ENCODE measurements at regions not wholly inside any gene's neighbourhood (a gene's known extent, or its start where the extent isn't known, plus 50 kb on each side); places are given as distances from the start of the nearest gene placed in this dataset.

- intact Hi-C loops (cut with DNase I), result no loop called here
- WGBS, result 95% methylated on average over 3 of the region's 3 CpGs
- no peaks in the 10 kb centered on the region for H3K9me3 ChIP-seq
- no peak overlapping the region for H3K27ac ChIP-seq
- peaks cover 35 to 52% of the 10 kb centered on the region in 2 donors for H3K36me3 ChIP-seq
- DNase-seq (ENCODE audit: low spot score), result no peak
- H3K27me3 ChIP-seq (replicated peaks; ENCODE audit: insufficient read depth), result no peaks in the 10 kb centered on the region
- TF ChIP-seq POLR2A (IDR thresholded peaks at IDR 0.05), result no peak
- TF ChIP-seq, protein P1, sequence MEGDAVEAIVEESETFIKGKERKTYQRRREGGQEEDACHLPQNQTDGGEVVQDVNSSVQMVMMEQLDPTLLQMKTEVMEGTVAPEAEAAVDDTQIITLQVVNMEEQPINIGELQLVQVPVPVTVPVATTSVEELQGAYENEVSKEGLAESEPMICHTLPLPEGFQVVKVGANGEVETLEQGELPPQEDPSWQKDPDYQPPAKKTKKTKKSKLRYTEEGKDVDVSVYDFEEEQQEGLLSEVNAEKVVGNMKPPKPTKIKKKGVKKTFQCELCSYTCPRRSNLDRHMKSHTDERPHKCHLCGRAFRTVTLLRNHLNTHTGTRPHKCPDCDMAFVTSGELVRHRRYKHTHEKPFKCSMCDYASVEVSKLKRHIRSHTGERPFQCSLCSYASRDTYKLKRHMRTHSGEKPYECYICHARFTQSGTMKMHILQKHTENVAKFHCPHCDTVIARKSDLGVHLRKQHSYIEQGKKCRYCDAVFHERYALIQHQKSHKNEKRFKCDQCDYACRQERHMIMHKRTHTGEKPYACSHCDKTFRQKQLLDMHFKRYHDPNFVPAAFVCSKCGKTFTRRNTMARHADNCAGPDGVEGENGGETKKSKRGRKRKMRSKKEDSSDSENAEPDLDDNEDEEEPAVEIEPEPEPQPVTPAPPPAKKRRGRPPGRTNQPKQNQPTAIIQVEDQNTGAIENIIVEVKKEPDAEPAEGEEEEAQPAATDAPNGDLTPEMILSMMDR (IDR thresholded peaks at IDR 0.05), result no peak
- TF ChIP-seq POLR2AphosphoS5 (IDR thresholded peaks at IDR 0.05), result no peak
- H3K4me3 ChIP-seq, result no peak overlapping the region
- no peaks in the 10 kb centered on the region for H3K4me1 ChIP-seq (replicated peaks)
Measured at GRCh38 chr19:5213667-5214066, 126.9 kb downstream of the PTPRS start.

DNA sequence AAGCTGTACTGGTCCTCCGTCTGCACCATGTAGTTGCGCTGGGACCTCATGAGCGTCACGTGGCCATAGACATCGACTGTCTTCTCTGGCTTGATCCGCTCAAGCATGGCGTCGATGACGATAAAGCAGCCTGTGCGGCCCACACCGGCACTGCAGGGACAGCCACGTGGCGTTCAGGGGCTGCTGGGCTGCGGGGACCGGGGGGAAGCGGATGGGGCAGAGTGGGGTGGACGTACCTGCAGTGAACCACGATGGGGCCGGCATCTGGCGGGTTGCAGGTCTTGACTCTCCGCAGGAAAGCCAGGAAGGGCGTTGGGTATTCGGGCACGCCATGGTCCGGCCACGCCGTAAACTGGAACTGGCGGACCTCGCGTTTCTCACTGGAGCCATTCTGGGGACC, 128.5 kb downstream of the PTPRS start:
- H3K4me3 ChIP-seq, result no peak overlapping the region
- 93% methylated on average over 30 of the region's 30 CpGs for WGBS
- intact Hi-C loops (cut with DNase I), result no loop called here
- DNase-seq (ENCODE audit: low spot score), result no peak
- H3K27ac ChIP-seq, result no peak overlapping the region
- TF ChIP-seq, protein P1 (IDR thresholded peaks at IDR 0.05), result no peak
- TF ChIP-seq POLR2A (IDR thresholded peaks at IDR 0.05) (no peak), POLR2AphosphoS5 (IDR thresholded peaks at IDR 0.05) (no peak)
- H3K4me1 ChIP-seq (replicated peaks), result no peaks in the 10 kb centered on the region
- no peaks in the 10 kb centered on the region for H3K9me3 ChIP-seq
- no peaks in the 10 kb centered on the region for H3K27me3 ChIP-seq (replicated peaks; ENCODE audit: insufficient read depth)
- H3K36me3 ChIP-seq, result peaks cover 31 to 52% of the 10 kb centered on the region in 2 donors

DNA sequence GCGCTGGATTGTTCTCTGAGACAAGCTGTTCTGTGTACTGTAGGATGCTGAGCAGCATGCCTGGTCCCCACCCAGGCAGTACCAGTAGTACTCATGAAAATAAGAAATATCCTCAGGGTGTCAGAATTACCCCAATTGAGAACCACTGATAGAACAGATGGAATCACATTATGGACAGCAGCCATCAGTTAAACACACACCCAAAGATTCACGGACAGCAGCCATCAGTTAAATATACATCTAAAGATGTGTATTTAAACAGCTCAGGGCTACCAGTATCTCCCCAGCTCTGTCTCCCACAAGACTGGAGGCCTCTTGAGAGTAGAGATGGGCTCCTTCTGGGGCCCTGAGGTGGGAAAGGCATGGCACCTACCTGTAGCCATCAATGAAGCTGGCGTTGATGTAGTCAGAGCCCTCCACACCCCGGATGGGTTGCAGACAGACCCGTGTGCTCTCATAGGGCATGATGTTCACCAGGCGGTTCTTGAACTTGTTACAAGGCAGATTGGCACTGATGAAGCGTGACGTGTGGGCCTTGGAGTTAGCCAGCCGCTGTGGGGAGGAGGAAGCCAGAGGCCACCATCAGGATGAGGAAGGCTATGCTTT, 129.3 kb downstream of the PTPRS start:
- Histone ChIP-seq H3K4me1 (replicated peaks) (no peaks in the 10 kb centered on the region), H3K36me3 (peaks cover 31 to 44% of the 10 kb centered on the region in 2 donors), H3K27ac (no peak overlapping the region), H3K9me3 (no peaks in the 10 kb centered on the region), H3K27me3 (replicated peaks; ENCODE audit: insufficient read depth) (no peaks in the 10 kb centered on the region), H3K4me3 (no peak overlapping the region)
- intact Hi-C loops (cut with DNase I), result no loop called here
- 98% methylated on average over 9 of the region's 9 CpGs for WGBS
- TF ChIP-seq POLR2AphosphoS5 (IDR thresholded peaks at IDR 0.05) (no peak), POLR2A (IDR thresholded peaks at IDR 0.05) (no peak)
- TF ChIP-seq, protein P1 (IDR thresholded peaks at IDR 0.05), result no peak
- DNase-seq (ENCODE audit: low spot score), result no peak

DNA sequence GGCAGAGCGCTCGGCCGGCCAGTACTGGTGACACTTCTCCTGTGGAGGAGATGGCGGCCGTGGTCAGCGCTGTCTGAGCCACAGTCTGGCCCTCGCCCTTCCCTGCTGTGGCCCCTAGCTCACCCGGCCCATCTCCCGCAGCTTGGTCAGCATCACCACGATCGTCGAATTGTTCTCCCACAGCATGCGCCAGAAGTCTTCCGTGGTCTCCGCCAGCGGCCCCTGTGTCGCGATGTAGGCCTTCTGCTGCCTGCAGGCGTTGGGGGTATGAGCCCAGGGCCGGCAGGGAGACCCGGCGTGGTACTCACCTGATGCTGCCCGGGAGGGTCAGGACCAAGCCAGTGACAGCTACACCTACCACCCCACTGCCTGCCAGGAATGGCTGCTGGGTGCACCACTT, 130.1 kb downstream of the PTPRS start:
- WGBS, result 94% methylated on average over 23 of the region's 23 CpGs
- peaks cover 31 to 39% of the 10 kb centered on the region in 2 donors for H3K36me3 ChIP-seq
- no peaks in the 10 kb centered on the region for H3K9me3 ChIP-seq
- H3K4me3 ChIP-seq, result no peak overlapping the region
- H3K27ac ChIP-seq, result no peak overlapping the region
- DNase-seq (ENCODE audit: low spot score), result no peak
- TF ChIP-seq POLR2A (IDR thresholded peaks at IDR 0.05) (no peak), POLR2AphosphoS5 (IDR thresholded peaks at IDR 0.05) (no peak)
- TF ChIP-seq, protein P1 (IDR thresholded peaks at IDR 0.05), result no peak
- H3K27me3 ChIP-seq (replicated peaks; ENCODE audit: insufficient read depth), result no peaks in the 10 kb centered on the region
- intact Hi-C loops (cut with DNase I), result no loop called here
- no peaks in the 10 kb centered on the region for H3K4me1 ChIP-seq (replicated peaks)

GRCh38 chr19:5207806-5208205, 132.8 kb downstream of the PTPRS start:
- Histone ChIP-seq H3K4me1 (replicated peaks) (no peaks in the 10 kb centered on the region), H3K36me3 (peaks cover 15 to 27% of the 10 kb centered on the region in 2 donors), H3K27ac (no peak overlapping the region), H3K9me3 (no peaks in the 10 kb centered on the region), H3K4me3 (no peak overlapping the region), H3K27me3 (replicated peaks; ENCODE audit: insufficient read depth) (no peaks in the 10 kb centered on the region)
- intact Hi-C loops (cut with DNase I), result no loop called here
- 88% methylated on average over 17 of the region's 17 CpGs for WGBS
- DNase-seq (ENCODE audit: low spot score), result no peak
- TF ChIP-seq, protein P1 (IDR thresholded peaks at IDR 0.05), result no peak
- no peak for TF ChIP-seq POLR2AphosphoS5 (IDR thresholded peaks at IDR 0.05)
